DOHH2 (cell line): ENCODE measurements at regions not wholly inside any gene's neighbourhood (a gene's known extent, or its start where the extent isn't known, plus 50 kb on each side); places are given as distances from the start of the nearest gene placed in this dataset.

Experiments used
- EZH2phosphoT487 ChIP-seq: fragments of 200-600 bp; sonication (generic); IDR thresholded peaks from 2 replicates; pipeline ENCODE4 v1.6.1; 2017; ENCODE audit warnings: borderline replicate concordance, mild to moderate bottlenecking, antibody characterized with exemption, low read length, moderate library complexity, mixed read lengths
- TF ChIP-seq, protein P1 (sequence below): fragments of 200-600 bp; sonication (generic); IDR thresholded peaks from one replicate; pipeline ENCODE4 v1.5.1; 2014; ENCODE audit warnings: antibody characterized with exemption, mild to moderate bottlenecking, low read depth, low read length; ENCODE audit not compliant: poor library complexity, severe bottlenecking

DNA sequence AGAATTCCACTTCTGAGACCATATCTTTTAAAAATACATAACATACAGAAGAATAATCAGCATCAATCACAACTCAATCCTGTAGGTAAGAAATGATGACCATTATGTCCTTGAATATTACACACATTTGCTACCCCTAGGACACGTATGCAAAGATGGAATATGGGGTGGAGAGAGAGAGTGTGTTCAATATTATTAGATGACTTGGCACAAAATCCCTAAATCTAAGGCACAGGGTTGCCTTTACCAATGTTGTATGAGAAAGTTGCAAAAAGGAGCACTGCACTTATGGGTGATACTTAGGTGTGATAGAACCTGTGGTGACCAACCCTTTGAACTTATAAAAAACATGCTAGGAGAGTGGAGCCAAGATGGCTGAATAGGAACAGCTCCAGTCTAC, 326.2 kb upstream of the FSHR start:
- TF ChIP-seq, protein P1, sequence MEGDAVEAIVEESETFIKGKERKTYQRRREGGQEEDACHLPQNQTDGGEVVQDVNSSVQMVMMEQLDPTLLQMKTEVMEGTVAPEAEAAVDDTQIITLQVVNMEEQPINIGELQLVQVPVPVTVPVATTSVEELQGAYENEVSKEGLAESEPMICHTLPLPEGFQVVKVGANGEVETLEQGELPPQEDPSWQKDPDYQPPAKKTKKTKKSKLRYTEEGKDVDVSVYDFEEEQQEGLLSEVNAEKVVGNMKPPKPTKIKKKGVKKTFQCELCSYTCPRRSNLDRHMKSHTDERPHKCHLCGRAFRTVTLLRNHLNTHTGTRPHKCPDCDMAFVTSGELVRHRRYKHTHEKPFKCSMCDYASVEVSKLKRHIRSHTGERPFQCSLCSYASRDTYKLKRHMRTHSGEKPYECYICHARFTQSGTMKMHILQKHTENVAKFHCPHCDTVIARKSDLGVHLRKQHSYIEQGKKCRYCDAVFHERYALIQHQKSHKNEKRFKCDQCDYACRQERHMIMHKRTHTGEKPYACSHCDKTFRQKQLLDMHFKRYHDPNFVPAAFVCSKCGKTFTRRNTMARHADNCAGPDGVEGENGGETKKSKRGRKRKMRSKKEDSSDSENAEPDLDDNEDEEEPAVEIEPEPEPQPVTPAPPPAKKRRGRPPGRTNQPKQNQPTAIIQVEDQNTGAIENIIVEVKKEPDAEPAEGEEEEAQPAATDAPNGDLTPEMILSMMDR = no peak
- TF ChIP-seq EZH2phosphoT487 = no peak
